ENCODE measurements at regions not wholly inside any gene's neighbourhood (a gene's known extent, or its start where the extent isn't known, plus 50 kb on each side); places are given as distances from the start of the nearest gene placed in this dataset.
"Not testable (repeated sequence)": the region's sequence is repeated elsewhere in the genome, so short reads cannot be mapped to it uniquely, and the experiment has no call there.

DNA sequence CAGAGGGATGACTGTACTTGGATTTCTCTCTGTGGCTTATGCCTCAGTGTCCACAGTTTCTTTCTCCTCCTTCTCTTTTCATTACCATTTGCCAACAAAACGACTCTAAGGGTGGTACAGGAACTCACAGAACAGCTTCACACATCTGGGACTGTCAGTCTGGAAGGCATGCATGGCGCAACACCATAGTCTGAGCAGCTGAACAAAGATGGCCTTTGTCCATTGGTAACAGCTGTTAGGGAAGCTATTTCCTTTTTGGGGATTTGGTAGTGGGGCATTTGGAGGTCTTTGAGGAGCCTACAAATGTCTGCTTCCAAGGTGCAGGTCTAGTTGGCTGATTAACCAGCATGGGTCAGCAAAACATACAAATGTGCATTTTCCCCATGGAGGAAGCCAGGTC lies 81.4 kb upstream of the PCDH8 start:
- no peak for DNase-seq

DNA sequence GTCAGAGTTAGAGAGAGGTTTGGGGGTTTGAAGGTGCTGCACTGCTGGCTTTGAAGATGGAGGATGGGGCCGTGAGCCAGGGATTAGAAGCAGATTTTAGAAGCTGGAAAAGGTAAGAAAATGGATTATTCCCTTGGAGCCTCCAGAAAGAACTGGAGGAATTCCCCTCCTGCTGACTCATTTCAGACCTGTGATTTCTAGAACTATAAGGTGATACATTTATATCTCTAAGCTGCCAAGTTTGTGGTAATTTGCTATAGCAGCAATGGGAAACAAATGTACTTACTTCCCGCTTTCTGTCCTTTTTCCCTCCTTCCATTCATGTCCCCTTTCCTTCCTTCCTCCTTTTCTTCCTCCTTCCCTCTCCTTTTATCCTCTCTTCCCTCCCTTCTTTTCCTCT lies 78.5 kb upstream of the PCDH8 start:
- DNase-seq = no peak

DNA sequence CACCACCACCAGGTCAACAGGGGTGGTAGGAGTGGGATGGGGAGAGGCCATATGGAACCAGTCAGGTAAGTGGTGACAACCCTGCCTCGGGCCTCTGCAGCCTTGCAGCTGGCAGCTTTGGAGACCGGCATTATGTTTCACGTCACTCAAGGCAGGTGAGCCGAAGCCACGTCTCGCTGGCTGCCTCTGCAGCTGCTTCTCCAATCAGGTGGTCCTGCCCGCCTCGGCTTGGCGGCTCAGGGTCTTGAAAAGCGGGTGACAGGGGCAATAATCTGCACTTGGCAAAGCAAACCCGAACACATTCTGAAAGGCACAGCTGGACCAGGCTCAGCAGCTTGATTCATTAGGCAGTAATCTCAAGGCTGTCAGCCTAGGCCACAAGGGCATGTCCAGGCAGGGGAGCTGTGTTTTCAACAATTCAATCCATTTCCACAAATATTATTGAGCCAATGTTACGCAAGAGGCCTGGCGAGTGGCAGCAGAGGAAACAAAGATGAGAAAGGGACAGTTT lies 77.4 kb upstream of the PCDH8 start:
- DNase-seq = no peak

DNA sequence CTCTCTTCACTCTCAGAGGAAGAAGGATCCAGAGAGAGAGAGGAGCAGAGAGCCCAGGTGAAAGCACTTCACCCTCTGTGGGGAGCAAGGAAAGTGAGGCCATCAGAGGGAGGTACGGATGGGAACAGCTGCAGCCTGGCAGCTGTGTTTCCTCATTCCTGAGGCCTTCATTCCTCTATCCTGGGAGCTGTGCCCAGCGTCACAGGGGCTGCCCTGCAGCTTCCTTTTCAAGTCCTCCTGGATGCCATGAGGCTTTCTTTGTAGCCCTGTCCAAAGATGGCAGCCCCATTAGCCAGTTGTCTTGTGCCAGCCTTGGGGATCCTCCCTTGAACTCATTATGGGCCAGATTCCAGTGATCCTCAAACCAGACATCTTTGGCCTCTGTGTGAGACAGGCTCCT lies 76.8 kb upstream of the PCDH8 start:
- DNase-seq = no peak

DNA sequence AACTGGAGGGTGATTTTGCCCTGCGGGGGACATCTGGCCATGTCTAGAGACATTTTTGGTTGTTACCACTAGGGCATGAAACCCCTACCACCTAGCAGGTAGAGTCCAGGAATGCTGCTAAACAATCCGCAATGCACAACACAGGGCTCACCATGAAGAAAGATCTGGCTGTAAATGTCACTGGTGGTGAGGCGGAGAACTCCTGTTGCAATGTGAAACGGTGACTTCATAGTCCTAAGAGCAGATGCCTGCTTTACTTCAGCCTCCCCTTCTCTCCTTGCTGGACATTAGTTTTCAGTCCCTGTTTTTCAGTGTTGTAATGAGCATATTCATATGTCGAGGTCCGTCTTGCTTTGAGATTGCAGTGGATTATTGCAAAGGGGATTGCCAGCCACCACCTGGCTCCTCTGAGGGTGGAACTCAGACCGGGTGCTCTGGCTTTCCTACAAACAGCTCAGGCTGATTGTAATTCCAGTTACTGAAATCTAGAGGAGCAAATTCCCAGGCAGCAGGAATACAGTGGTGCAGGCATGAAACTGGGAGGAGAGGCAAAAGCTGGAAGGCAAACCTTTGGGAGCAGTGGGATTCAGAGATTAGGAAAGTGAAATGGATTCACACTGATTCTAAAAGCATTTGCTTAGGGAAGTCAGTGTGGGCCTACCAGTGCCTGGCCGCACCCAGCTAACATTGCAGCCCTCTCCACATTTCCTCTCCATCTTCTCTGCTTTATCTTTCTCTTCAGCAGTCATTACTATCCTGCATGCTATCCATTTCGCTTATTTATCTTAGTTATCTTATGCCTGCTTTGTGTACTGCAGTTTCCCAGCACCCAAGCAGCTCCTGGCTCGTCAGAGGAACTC lies 76.1 kb upstream of the PCDH8 start:
- DNase-seq = no peak

DNA sequence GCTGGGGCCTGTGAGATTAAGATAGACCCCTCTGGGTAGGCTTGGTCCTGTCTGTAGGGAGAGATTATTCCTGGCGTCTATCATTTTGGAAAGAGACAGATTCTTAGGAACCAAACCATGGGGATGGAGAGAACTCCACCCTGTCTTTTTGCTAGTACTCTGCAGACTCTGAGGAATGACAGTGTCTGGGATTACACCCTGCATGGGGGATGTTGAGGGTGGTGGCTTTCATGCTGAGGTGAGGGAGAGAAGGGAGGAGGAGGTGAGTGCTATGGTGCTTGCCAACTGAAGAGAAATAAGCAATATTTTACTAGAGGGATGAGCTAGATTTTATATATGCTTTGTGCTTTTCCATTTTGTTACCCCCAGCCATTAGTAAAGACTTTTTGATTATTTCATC lies 74.5 kb upstream of the PCDH8 start:
- DNase-seq = no peak

DNA sequence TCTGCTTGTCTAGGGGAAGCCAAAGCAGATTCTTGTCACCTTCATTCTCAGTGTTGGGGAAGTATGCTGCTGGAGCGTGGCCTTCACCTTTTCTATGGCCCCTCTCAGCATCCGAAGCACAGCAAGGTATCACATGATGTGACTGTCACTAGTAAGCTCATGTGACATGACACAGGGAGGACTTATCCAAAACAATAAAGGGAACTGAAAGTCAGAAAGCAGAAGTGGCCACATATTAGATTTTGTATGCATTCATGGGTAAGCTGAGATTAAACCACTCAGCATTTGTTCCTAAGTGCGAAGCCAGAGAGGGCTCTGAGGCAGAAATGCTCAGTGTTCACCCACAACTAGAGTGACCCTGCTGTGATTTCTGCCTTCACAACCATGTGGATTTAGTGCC lies 72.8 kb upstream of the PCDH8 start:
- DNase-seq = no peak

DNA sequence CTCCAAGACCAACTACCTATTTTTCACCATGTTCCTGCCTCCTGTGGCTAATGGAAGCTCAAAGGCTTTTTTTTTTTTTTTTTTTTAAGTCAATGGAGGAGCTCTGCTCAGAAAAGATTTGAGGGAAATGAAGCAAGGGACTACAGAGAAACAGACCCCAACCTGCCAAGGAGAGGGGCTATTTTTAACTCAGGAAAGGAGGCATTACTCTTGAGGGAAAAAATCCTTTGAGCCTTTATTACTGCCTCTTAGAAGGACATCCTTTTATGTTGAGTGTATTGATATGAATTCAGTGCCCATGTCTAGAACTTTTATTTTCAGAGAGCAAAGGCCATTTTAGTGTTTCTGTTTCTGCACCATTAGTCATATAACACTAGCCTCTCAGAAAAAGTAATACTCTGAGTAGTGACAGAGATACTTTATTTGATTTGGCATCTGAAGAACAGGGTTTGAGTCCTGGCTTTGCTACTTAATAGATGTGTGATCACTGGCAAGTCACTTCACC lies 68.1 kb upstream of the PCDH8 start:
- no peak for DNase-seq

DNA sequence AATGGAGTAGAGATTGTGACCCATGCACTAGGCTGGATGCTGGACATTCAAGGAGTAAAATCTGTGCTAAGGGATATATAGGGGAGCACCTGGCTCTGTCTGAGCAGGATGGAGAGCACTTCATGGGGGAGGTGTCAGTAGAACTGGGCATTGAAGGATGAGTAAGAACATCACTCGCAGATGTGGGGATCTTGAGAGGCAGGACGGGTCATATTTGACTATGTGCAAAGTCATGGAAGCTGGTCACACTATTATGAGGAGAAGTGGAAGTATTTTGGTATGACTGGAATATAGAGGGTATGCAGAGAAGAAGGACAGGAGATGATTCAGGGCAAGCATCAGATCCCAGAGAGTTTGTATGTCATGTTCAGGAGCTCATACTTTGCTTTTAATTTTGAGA lies 62.9 kb upstream of the PCDH8 start:
- no peak for DNase-seq

DNA sequence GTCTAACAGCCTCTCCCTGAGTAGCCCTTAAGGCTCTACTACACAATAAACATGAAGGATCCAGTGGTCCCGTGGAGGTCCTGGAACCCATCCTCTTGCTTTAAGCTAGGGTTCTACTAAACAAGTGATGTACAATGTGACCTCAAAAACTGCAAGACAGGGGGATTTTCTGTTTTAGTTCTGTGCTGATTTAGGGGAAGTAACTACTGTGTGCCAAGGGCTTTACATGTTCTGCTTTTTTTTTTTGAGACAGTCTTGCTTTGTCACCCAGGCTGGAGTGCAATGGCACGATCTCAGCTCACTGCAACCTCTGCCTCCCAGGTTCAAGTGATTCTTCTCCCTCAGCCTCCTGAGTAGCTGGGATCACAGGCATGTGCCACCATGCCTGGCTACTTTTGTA lies 61.9 kb upstream of the PCDH8 start:
- not testable (repeated sequence) for DNase-seq

DNA sequence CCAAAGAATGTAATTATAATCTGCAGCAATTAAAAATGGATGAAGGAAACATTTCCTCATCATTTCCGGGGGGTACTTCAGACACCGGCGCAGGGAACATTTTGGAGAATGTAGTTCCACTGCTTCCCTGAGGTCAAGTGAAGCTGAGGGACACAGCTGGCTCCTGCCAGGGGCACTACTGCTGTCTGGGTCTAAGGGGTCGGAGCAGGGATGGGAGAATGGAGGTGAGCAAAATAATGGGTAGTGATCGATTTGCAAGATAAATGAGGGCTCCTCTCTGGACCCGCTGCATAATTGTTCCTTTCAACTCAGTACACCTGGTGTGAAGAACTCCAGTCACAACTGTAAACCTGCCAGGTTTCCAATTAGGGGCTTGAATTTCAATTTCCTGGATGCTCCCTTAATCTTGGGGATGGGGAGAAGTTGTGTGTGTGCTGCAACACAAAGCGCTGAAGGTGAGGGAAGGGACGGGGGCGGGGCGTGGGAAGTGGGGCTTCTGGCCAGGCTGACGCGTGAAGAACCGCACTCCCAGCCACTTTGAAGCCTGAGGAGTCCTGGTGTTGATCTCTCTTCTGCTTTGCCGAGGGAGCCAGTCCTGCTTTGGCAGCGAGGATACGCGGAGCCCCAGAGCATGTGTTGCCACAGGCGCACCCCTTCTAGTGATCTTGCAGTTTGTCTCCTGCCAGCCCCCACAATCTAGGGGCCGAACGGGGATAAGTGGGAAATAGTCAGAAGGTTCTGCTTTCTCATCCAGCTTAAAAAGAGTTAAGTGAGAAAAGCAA lies 57.9 kb upstream of the PCDH8 start:
- DNase-seq = no peak

DNA sequence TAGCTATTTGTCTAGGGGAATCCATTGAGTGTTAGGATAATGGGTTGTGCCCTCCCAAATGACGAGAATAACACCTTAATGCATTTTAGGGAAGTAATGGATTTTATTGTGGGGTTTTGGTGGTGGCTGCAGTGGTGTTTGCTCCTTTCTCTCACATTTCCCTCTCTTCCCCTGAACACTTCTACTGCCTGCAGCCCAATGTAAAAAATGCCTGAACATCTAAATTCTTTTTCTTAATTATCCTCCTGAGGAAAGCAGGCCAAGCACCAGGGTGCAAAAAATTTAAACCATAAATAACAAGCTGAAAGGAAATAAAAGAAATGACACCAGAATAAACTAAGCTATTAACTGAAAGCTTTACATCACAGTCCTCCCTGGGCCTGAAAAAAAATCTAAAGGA lies 57.3 kb upstream of the PCDH8 start:
- DNase-seq = no peak

DNA sequence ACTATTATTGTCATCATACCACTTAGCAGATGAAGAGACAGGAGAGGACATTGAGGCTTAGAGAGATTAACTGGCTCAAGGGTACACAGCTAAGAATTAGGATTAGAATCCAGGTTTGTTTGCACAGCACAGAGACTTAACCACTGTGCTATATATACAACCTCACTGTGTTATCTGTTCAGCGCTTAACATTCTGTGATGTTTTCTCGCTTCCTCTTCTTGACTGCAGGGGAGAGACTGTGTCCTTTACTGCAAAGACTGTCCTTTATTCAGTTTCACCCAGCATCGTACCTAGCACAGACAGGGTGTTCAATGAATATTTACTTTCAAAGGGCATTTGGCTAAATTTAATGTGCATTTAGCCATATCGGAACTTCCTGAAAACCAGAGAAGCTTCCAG lies 54.9 kb upstream of the PCDH8 start:
- DNase-seq = no peak

DNA sequence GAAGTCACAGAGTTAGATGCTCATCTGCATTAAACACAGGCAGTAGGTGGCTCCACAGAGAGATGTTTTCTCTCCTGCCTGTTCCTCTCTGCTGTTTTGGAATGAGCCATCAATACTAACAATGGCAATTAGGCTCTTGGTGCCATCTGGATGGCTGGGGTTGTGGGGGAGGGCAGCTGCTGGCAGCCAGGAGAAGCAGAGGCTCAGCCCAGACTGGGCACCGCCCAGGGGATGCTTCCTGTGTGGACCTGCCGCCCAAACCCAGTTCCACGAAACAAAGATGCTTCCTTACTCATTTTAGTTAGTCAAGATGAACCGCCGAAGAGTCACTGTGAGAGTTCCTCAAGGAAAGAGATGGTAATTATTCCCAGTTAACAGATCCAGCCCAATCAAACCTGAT lies 50.8 kb upstream of the PCDH8 start:
- no peak for DNase-seq
